GM13976 (cell line): ENCODE measurements at regions not wholly inside any gene's neighbourhood (a gene's known extent, or its start where the extent isn't known, plus 50 kb on each side); places are given as distances from the start of the nearest gene placed in this dataset.

Experiments
- DNase-seq: peaks from one replicate; pipeline ENCODE4 v3.0.0; 2012; ENCODE audit warnings: low spot score
- CTCF ChIP-seq: IDR thresholded peaks from 2 replicates; pipeline ENCODE4 v1.5.1; 2012; ENCODE audit warnings: borderline replicate concordance, mild to moderate bottlenecking; ENCODE audit not compliant: insufficient read depth; ENCODE audit errors: extremely low read depth, missing control alignments, control extremely low read depth
- in situ Hi-C: fragments of 300-500 bp; cut with MboI; formaldehyde crosslinking; loops from one replicate; pipeline ENCODE4 v1.12.0; 2022; ENCODE audit warnings: low sequenced_read_pairs, mixed read lengths, inconsistent platforms; ENCODE audit not compliant: unreplicated experiment

- no peak for DNase-seq
- in situ Hi-C loops = no loop called here
- no peak for TF ChIP-seq CTCF
These were observed 57.5 kb upstream of the PDC start for GRCh38 chr1:186518395-186518794.

GRCh38 chr1:186514367-186514766 is 53.5 kb upstream of the PDC start:
- no peak for DNase-seq
- in situ Hi-C loops = no loop called here
- TF ChIP-seq CTCF = no peak

GRCh38 chr1:186513526-186513925 is 52.6 kb upstream of the PDC start:
- in situ Hi-C loops = no loop called here
- no peak for DNase-seq
- TF ChIP-seq CTCF = no peak

GRCh38 chr1:186512698-186513457 is 52.0 kb upstream of the PDC start:
- TF ChIP-seq CTCF = no peak
- in situ Hi-C loops = no loop called here
- DNase-seq = no peak

- DNase-seq = no peak
- in situ Hi-C loops = no loop called here
These were observed 51.1 kb upstream of the PDC start for GRCh38 chr1:186511761-186512637.

More at GRCh38 chr1:186511761-186512637, 51.1 kb upstream of the PDC start:
- TF ChIP-seq CTCF = no peak
